ENCODE measurements at regions not wholly inside any gene's neighbourhood (a gene's known extent, or its start where the extent isn't known, plus 50 kb on each side); places are given as distances from the start of the nearest gene placed in this dataset.

DNA sequence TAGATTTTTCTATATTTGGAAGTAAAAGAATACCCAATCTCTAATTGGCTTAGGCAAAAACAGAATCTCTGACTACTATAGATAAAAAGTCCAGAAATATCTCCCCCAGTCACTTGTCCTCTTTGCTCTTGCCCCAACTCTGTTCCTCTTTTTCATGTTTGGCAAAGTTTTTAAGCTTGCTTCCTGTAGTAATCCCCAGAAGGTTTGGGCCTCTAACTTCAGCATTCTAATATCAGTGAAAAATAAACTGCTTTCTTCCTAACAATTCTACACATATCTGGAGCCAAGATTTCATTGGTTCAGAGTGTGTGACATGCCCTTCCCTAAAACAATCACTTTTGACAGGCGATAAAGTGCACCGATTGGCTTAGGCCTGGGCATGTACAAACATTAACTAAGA, 1680.3 kb downstream of the MAT2B start:
- no peaks in the 10 kb centered on the region for H3K27me3 ChIP-seq (ENCODE audit: control insufficient read depth, insufficient read depth, low read length)
- H3K36me3 ChIP-seq (ENCODE audit: control insufficient read depth, insufficient read depth, low read length): no peaks in the 10 kb centered on the region
- no peak overlapping the region for H3K9ac ChIP-seq (ENCODE audit: low read length)
- no peaks in the 10 kb centered on the region for H3K4me1 ChIP-seq (ENCODE audit: control insufficient read depth, insufficient read depth, low read length)
- H3K4me3 ChIP-seq (ENCODE audit: low read length): no peak overlapping the region
- H3K27ac ChIP-seq (ENCODE audit: low read depth, low read length): no peak overlapping the region

- Histone ChIP-seq H3K27ac (ENCODE audit: low read depth, low read length) (no peak overlapping the region), H3K27me3 (ENCODE audit: control insufficient read depth, insufficient read depth, low read length) (no peaks in the 10 kb centered on the region), H3K9ac (ENCODE audit: low read length) (no peak overlapping the region), H3K4me1 (ENCODE audit: control insufficient read depth, insufficient read depth, low read length) (no peaks in the 10 kb centered on the region), H3K36me3 (ENCODE audit: control insufficient read depth, insufficient read depth, low read length) (no peaks in the 10 kb centered on the region), H3K4me3 (ENCODE audit: low read length) (no peak overlapping the region)
Measured at GRCh38 chr5:165187815-165188214, 1682.4 kb downstream of the MAT2B start.

GRCh38 chr5:165188556-165189175, 1683.2 kb downstream of the MAT2B start:
- Histone ChIP-seq H3K9ac (ENCODE audit: low read length) (no peak overlapping the region), H3K27me3 (ENCODE audit: control insufficient read depth, insufficient read depth, low read length) (no peaks in the 10 kb centered on the region), H3K27ac (ENCODE audit: low read depth, low read length) (no peak overlapping the region), H3K4me3 (ENCODE audit: low read length) (no peak overlapping the region), H3K36me3 (ENCODE audit: control insufficient read depth, insufficient read depth, low read length) (no peaks in the 10 kb centered on the region), H3K4me1 (ENCODE audit: control insufficient read depth, insufficient read depth, low read length) (no peaks in the 10 kb centered on the region)

DNA sequence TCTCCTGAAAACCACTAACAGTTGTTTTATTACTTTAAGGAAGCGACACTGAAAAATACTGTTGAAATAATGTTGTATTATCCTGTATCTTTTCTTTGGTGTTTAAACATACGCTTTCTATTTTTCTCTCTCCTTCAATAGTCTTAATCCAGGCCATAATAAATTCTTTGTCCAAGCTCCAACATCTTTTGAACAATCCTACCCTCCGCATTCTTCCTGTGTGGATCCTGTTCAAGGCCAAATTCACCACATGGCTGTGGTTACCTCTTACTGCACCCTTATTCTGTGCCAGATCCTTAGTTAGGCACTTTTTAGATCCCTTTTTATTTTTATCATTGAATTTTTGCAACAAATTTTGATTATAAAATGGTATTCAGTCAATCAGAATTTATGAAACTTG, 1691.5 kb downstream of the MAT2B start:
- H3K4me1 ChIP-seq (ENCODE audit: control insufficient read depth, insufficient read depth, low read length): no peaks in the 10 kb centered on the region
- H3K4me3 ChIP-seq (ENCODE audit: low read length): no peak overlapping the region
- H3K9ac ChIP-seq (ENCODE audit: low read length): no peak overlapping the region
- no peaks in the 10 kb centered on the region for H3K27me3 ChIP-seq (ENCODE audit: control insufficient read depth, insufficient read depth, low read length)
- no peaks in the 10 kb centered on the region for H3K36me3 ChIP-seq (ENCODE audit: control insufficient read depth, insufficient read depth, low read length)
- H3K27ac ChIP-seq (ENCODE audit: low read depth, low read length): no peak overlapping the region

- Histone ChIP-seq H3K36me3 (ENCODE audit: control insufficient read depth, insufficient read depth, low read length) (no peaks in the 10 kb centered on the region), H3K4me1 (ENCODE audit: control insufficient read depth, insufficient read depth, low read length) (no peaks in the 10 kb centered on the region), H3K27ac (ENCODE audit: low read depth, low read length) (no peak overlapping the region), H3K4me3 (ENCODE audit: low read length) (no peak overlapping the region), H3K27me3 (ENCODE audit: control insufficient read depth, insufficient read depth, low read length) (no peaks in the 10 kb centered on the region), H3K9ac (ENCODE audit: low read length) (no peak overlapping the region)
Measured at GRCh38 chr5:165201369-165201768, 1696.0 kb downstream of the MAT2B start.

DNA sequence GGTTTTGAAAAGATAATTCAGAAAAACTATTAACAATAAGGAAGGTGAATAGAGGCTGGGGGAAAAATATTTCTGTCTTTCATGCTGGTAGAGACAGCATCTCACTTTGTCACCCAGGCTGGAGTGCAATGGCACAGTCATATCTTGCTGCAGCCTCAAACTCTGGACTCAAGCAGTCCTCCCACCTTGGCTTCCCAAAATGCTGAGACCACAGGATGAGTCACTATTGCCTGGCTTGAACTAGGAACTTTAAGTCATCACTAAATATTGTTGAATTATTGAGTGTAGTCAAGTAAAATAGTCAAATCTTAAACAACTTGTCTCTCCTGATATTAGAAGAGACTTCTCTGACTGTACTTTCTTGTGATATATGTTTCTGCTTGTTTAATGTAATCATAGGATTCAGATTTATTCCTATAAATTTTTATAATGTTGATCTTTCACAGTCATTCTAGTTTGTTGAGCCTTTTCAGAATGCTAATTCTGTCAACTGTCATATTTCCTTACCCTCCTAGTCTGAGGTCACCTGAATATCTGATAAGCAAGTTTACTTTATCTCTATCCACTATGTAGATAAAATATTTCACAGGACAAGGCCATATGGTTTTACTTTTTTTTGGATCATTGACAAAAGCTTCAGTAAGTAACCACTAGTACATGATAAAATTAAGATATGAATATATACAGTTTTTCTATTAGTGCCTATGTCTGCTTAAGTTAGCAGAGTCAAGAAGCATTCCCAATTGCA, 1696.5 kb downstream of the MAT2B start:
- H3K36me3 ChIP-seq (ENCODE audit: control insufficient read depth, insufficient read depth, low read length): no peaks in the 10 kb centered on the region
- no peaks in the 10 kb centered on the region for H3K27me3 ChIP-seq (ENCODE audit: control insufficient read depth, insufficient read depth, low read length)
- H3K4me3 ChIP-seq (ENCODE audit: low read length): no peak overlapping the region
- no peak overlapping the region for H3K9ac ChIP-seq (ENCODE audit: low read length)
- no peak overlapping the region for H3K27ac ChIP-seq (ENCODE audit: low read depth, low read length)
- no peaks in the 10 kb centered on the region for H3K4me1 ChIP-seq (ENCODE audit: control insufficient read depth, insufficient read depth, low read length)

GRCh38 chr5:165202519-165202910, 1697.1 kb downstream of the MAT2B start:
- Histone ChIP-seq H3K4me1 (ENCODE audit: control insufficient read depth, insufficient read depth, low read length) (no peaks in the 10 kb centered on the region), H3K4me3 (ENCODE audit: low read length) (no peak overlapping the region), H3K36me3 (ENCODE audit: control insufficient read depth, insufficient read depth, low read length) (no peaks in the 10 kb centered on the region), H3K9ac (ENCODE audit: low read length) (no peak overlapping the region), H3K27me3 (ENCODE audit: control insufficient read depth, insufficient read depth, low read length) (no peaks in the 10 kb centered on the region), H3K27ac (ENCODE audit: low read depth, low read length) (no peak overlapping the region)

- no peaks in the 10 kb centered on the region for H3K36me3 ChIP-seq (ENCODE audit: control insufficient read depth, insufficient read depth, low read length)
Measured at GRCh38 chr5:165209101-165209727, 1703.8 kb downstream of the MAT2B start.

DNA sequence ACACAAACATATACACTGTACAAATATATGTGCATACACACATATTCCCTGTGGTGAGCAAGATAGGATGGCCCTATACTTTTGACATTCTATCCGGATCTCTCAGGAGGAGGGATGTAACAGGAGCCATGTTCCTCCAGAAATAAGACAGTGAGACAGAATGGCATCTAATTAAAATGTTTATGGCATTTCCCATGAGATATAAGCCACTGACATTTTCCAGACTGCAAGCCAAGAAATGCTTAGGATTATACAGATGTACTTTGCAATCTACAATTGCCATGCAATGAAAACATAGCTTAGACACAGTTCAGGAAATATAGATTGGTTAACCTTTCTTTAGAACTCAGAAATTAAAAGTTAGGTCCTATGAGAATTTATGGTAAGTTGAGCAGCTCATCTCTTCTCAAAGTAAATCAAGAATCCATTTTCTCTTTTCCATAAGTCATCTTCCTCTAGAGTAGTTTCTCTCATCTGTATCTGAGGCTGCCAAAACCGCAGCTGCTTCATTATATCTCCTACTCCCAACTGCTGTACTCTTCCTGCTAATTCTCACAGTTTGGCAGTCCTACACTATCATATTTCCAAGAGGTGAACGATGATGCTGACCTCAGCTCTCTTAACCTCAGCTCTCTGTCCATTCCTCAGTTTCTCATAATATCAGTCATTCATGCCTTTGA, 1719.1 kb downstream of the MAT2B start:
- no peaks in the 10 kb centered on the region for H3K36me3 ChIP-seq (ENCODE audit: control insufficient read depth, insufficient read depth, low read length)
- H3K27me3 ChIP-seq (ENCODE audit: control insufficient read depth, insufficient read depth, low read length): no peaks in the 10 kb centered on the region
- no peaks in the 10 kb centered on the region for H3K4me1 ChIP-seq (ENCODE audit: control insufficient read depth, insufficient read depth, low read length)
- no peak overlapping the region for H3K9ac ChIP-seq (ENCODE audit: low read length)
- no peak overlapping the region for H3K27ac ChIP-seq (ENCODE audit: low read depth, low read length)
- H3K4me3 ChIP-seq (ENCODE audit: low read length): no peak overlapping the region

More at GRCh38 chr5:165209101-165209727, 1703.8 kb downstream of the MAT2B start:
- Histone ChIP-seq H3K9ac (ENCODE audit: low read length) (no peak overlapping the region), H3K27ac (ENCODE audit: low read depth, low read length) (no peak overlapping the region), H3K4me3 (ENCODE audit: low read length) (no peak overlapping the region), H3K27me3 (ENCODE audit: control insufficient read depth, insufficient read depth, low read length) (no peaks in the 10 kb centered on the region), H3K4me1 (ENCODE audit: control insufficient read depth, insufficient read depth, low read length) (no peaks in the 10 kb centered on the region)

DNA sequence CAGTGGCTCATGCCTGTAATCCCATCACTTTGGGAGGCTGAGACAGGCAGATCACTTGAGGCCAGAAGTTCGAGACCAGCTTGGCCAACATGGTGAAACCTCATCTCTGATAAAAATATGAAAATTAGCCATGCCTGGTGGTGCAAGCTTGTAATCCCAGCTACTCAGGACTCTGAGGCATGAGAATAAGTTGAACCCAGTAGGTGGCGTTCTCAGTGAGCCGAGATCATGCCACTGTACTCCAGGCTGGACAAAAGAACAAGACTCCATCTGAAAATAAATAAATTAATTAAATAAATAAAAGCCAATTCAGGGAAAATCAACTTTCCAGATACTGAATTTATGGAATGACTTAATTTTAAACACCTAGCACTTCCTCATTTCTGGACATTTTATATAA, 1722.1 kb downstream of the MAT2B start:
- Histone ChIP-seq H3K27ac (ENCODE audit: low read depth, low read length) (no peak overlapping the region), H3K4me1 (ENCODE audit: control insufficient read depth, insufficient read depth, low read length) (no peaks in the 10 kb centered on the region), H3K4me3 (ENCODE audit: low read length) (no peak overlapping the region), H3K27me3 (ENCODE audit: control insufficient read depth, insufficient read depth, low read length) (no peaks in the 10 kb centered on the region), H3K9ac (ENCODE audit: low read length) (no peak overlapping the region), H3K36me3 (ENCODE audit: control insufficient read depth, insufficient read depth, low read length) (no peaks in the 10 kb centered on the region)

GRCh38 chr5:165228184-165228583, 1722.8 kb downstream of the MAT2B start:
- H3K27me3 ChIP-seq (ENCODE audit: control insufficient read depth, insufficient read depth, low read length): no peaks in the 10 kb centered on the region
- H3K4me1 ChIP-seq (ENCODE audit: control insufficient read depth, insufficient read depth, low read length): no peaks in the 10 kb centered on the region
- H3K36me3 ChIP-seq (ENCODE audit: control insufficient read depth, insufficient read depth, low read length): no peaks in the 10 kb centered on the region
- H3K9ac ChIP-seq (ENCODE audit: low read length): no peak overlapping the region
- no peak overlapping the region for H3K27ac ChIP-seq (ENCODE audit: low read depth, low read length)
- no peak overlapping the region for H3K4me3 ChIP-seq (ENCODE audit: low read length)

DNA sequence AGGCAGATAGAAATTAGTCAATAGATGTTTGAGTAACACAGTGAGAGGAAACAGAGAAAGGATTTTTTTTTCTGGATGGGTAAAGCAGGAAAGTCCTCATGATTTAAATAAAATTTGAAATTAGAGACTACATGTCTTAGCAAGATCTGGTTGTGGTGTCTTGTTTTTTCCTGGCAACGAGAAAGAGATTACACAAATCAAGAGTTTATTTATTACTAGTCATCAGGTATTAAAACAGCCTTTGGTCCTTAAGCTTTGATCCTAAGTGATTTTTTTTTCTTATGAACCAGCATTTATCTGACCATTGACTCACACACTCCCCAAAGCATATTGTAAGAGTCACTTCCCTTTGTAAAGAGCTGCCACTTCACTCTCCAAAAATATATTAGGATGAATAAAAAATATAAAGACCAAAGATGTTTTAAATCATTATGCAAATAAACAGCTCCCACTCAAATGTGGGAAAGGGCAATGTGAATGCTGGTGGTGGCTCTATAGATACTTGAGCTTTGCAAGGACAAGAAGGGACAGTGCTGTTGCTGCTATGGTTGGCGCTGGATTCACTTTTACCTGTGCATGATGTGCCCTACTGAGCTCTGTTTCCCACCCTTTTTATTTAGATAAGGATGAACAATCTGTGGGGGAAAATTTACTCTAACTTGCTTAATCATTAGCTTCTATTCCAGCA, 1726.5 kb downstream of the MAT2B start:
- no peak overlapping the region for H3K9ac ChIP-seq (ENCODE audit: low read length)
- H3K4me1 ChIP-seq (ENCODE audit: control insufficient read depth, insufficient read depth, low read length): no peaks in the 10 kb centered on the region
- no peak overlapping the region for H3K4me3 ChIP-seq (ENCODE audit: low read length)
- no peak overlapping the region for H3K27ac ChIP-seq (ENCODE audit: low read depth, low read length)
- H3K36me3 ChIP-seq (ENCODE audit: control insufficient read depth, insufficient read depth, low read length): no peaks in the 10 kb centered on the region
- no peaks in the 10 kb centered on the region for H3K27me3 ChIP-seq (ENCODE audit: control insufficient read depth, insufficient read depth, low read length)

Data from rectal smooth muscle tissue (tissue), 1 donor.